ENCODE measurements at regions not wholly inside any gene's neighbourhood (a gene's known extent, or its start where the extent isn't known, plus 50 kb on each side); places are given as distances from the start of the nearest gene placed in this dataset.

- H3K79me2 ChIP-seq (ENCODE audit: insufficient read depth, low read length), result no peaks in the 10 kb centered on the region
- ATAC-seq (no peak), DNase-seq (ENCODE audit: low read depth, low spot score) (no peak)
- H3K9me3 ChIP-seq (ENCODE audit: control insufficient read depth in 1 of 2, insufficient read depth in 1 of 2, low read depth in 1 of 2, low read length in 2 of 2), result no peaks in the 10 kb centered on the region
- TF ChIP-seq TCF7L2 (IDR thresholded peaks at IDR 0.05; ENCODE audit: borderline replicate concordance, extremely low read depth, insufficient read depth, insufficient read length) (no peak), RAD21 (IDR thresholded peaks at IDR 0.05; ENCODE audit: low read depth) (no peak), SP1 (IDR thresholded peaks at IDR 0.05; ENCODE audit: low read depth) (no peak), EZH2 (IDR thresholded peaks at IDR 0.05) (no peak), JUND (IDR thresholded peaks at IDR 0.05) (no peak), ATF3 (IDR thresholded peaks at IDR 0.05) (no peak), SIN3A (IDR thresholded peaks at IDR 0.05; ENCODE audit: low read depth) (no peak), MAX (IDR thresholded peaks at IDR 0.05) (no peak), YY1 (IDR thresholded peaks at IDR 0.05; ENCODE audit: extremely low read depth, insufficient replicate concordance, low read depth, low read length) (no peak), ZNF274 (IDR thresholded peaks at IDR 0.05; ENCODE audit: low read depth, low read length) (no peak), POLR2A (IDR thresholded peaks at IDR 0.05; ENCODE audit: borderline replicate concordance, extremely low read depth, insufficient read depth, insufficient read length) (no peak), REST (IDR thresholded peaks at IDR 0.05; ENCODE audit: low read depth) (no peak), EGR1 (IDR thresholded peaks at IDR 0.05; ENCODE audit: low read depth) (no peak), EZH2phosphoT487 (IDR thresholded peaks at IDR 0.05; ENCODE audit: borderline replicate concordance) (no peak), CEBPB (IDR thresholded peaks at IDR 0.05; ENCODE audit: low read depth) (no peak), ZBTB33 (IDR thresholded peaks at IDR 0.05; ENCODE audit: extremely low read depth, insufficient replicate concordance, low read length) (no peak)
- intact Hi-C loops (cut with micrococcal nuclease), result no loop called here
- no peak overlapping the region for H3K9ac ChIP-seq (ENCODE audit: low read length)
- no peak overlapping the region for H3K27ac ChIP-seq (ENCODE audit: low read depth, low read length)
- ChIA-PET POLR2A (no interaction called here), RAD21 (ENCODE audit: low non-redundant PET in 1 of 2, low total read pairs in 2 of 2, uncharacterized antibody in 2 of 2, unreplicated experiment in 2 of 2) (no interaction called here), CTCF (no interaction called here)
- H2AFZ ChIP-seq (ENCODE audit: low read depth, low read length, poor library complexity, severe bottlenecking), result no peak overlapping the region
- no peak overlapping the region for H3K4me2 ChIP-seq (ENCODE audit: low read length)
- H3K36me3 ChIP-seq (ENCODE audit: control insufficient read depth in 1 of 2, insufficient read depth in 2 of 2, low read length in 2 of 2), result no peaks in the 10 kb centered on the region
- no peaks in the 10 kb centered on the region for H4K20me1 ChIP-seq (ENCODE audit: insufficient read depth)
- H3K4me1 ChIP-seq (ENCODE audit: control insufficient read depth in 1 of 2, insufficient read depth in 2 of 2, low read length in 2 of 2), result no peaks in the 10 kb centered on the region
- BruUV-seq (replicated peaks), result no TSS peak
- no peak overlapping the region for H3K4me3 ChIP-seq (replicated peaks in 1 of 2; ENCODE audit: low read depth in 1 of 2, low read length in 2 of 2)
- no peaks in the 10 kb centered on the region for H3K9me2 ChIP-seq (ENCODE audit: insufficient read depth)
- H3K27me3 ChIP-seq (ENCODE audit: insufficient read depth, low read length), result 0 out of 2 replicates have a peak, but pooled peaks cover 8% of the 10 kb centered on the region
Observed at GRCh38 chr15:93299675-93300074, 210.7 kb upstream of the RGMA start.
